Activated naive CD4-positive, alpha-beta T cell treated with anti-CD3 and anti-CD28 coated beads for 36 hours (primary cell): ENCODE measurements at regions not wholly inside any gene's neighbourhood (a gene's known extent, or its start where the extent isn't known, plus 50 kb on each side); places are given as distances from the start of the nearest gene placed in this dataset.

ENCODE experiments used
- CTCF ChIA-PET: fragments of 350-600 bp; sonication (Branson Sonifier 250); formaldehyde crosslinking; loops from one replicate; lab custom pipeline; 2021; ENCODE audit warnings: antibody characterized with exemption; lab: Charles Lee
- DNase-seq: peaks from one replicate; pipeline ENCODE4 v3.0.0-alpha.2; 2020
- H3K27ac Mint-ChIP-seq: one replicate; pipeline ENCODE4 v1.8.0; 2021; ENCODE audit warnings: mild to moderate bottlenecking, mixed read lengths
- H3K27me3 Mint-ChIP-seq: one replicate; pipeline ENCODE4 v1.8.0; 2021; ENCODE audit warnings: low read depth, mixed read lengths
- H3K36me3 Mint-ChIP-seq: one replicate; pipeline ENCODE4 v1.8.0; 2021; ENCODE audit warnings: low read depth, mixed read lengths
- H3K4me1 Mint-ChIP-seq: one replicate; pipeline ENCODE4 v1.8.0; 2021; ENCODE audit warnings: low read depth, mixed read lengths
- H3K4me3 Mint-ChIP-seq: one replicate; pipeline ENCODE4 v1.8.0; 2021; ENCODE audit warnings: mild to moderate bottlenecking, moderate library complexity, mixed read lengths
- H3K9me3 Mint-ChIP-seq: one replicate; pipeline ENCODE4 v1.8.0; 2021; ENCODE audit warnings: mixed read lengths
- intact Hi-C: fragments of 100-400 bp; cut with micrococcal nuclease; formaldehyde crosslinking; loops from one replicate; pipeline ENCODE4 v1.15.1; 2023

- intact Hi-C loops = no loop called here
- Mint-ChIP-seq H3K36me3 (no peaks in the 10 kb centered on the region), H3K9me3 (no peaks in the 10 kb centered on the region), H3K4me3 (no peak overlapping the region), H3K27ac (no peak overlapping the region), H3K27me3 (peaks cover 9% of the 10 kb centered on the region), H3K4me1 (no peaks in the 10 kb centered on the region)
- DNase-seq = no peak
- CTCF ChIA-PET = no interaction called here
These were observed 632.6 kb downstream of the PTPRU start for GRCh38 chr1:29868944-29869343.

- Mint-ChIP-seq H3K4me1 (no peaks in the 10 kb centered on the region), H3K4me3 (no peak overlapping the region), H3K36me3 (no peaks in the 10 kb centered on the region), H3K27ac (no peak overlapping the region), H3K27me3 (peaks cover 9% of the 10 kb centered on the region), H3K9me3 (no peaks in the 10 kb centered on the region)
- intact Hi-C loops = no loop called here
- no peak for DNase-seq
- CTCF ChIA-PET = no interaction called here
These were observed 631.8 kb downstream of the PTPRU start for GRCh38 chr1:29868096-29868495.

GRCh38 chr1:29865051-29865450, 628.7 kb downstream of the PTPRU start:
- H3K4me1 Mint-ChIP-seq = no peaks in the 10 kb centered on the region

GRCh38 chr1:29864431-29865022, 628.2 kb downstream of the PTPRU start:
- intact Hi-C loops = no loop called here
- Mint-ChIP-seq H3K4me3 (no peak overlapping the region), H3K9me3 (peaks cover 13% of the 10 kb centered on the region), H3K27ac (no peak overlapping the region), H3K27me3 (peaks cover 8% of the 10 kb centered on the region), H3K4me1 (no peaks in the 10 kb centered on the region), H3K36me3 (peaks cover 1% of the 10 kb centered on the region)
- no peak for DNase-seq
- CTCF ChIA-PET = no interaction called here

More at GRCh38 chr1:29865051-29865450, 628.7 kb downstream of the PTPRU start:
- Mint-ChIP-seq H3K9me3 (peaks cover 13% of the 10 kb centered on the region), H3K36me3 (peaks cover 1% of the 10 kb centered on the region), H3K27me3 (peaks cover 8% of the 10 kb centered on the region), H3K27ac (no peak overlapping the region), H3K4me3 (no peak overlapping the region)
- CTCF ChIA-PET = no interaction called here
- DNase-seq = no peak
- intact Hi-C loops = no loop called here

- H3K27me3 Mint-ChIP-seq = peaks cover 7% of the 10 kb centered on the region
- no peak overlapping the region for H3K4me3 Mint-ChIP-seq
- H3K27ac Mint-ChIP-seq = no peak overlapping the region
- H3K36me3 Mint-ChIP-seq = peaks cover 1% of the 10 kb centered on the region
- DNase-seq = no peak
- H3K4me1 Mint-ChIP-seq = no peaks in the 10 kb centered on the region
- CTCF ChIA-PET = no interaction called here
- H3K9me3 Mint-ChIP-seq = peaks cover 13% of the 10 kb centered on the region
- intact Hi-C loops = no loop called here
These were observed 625.6 kb downstream of the PTPRU start for GRCh38 chr1:29861922-29862321.

GRCh38 chr1:29861446-29861845, 625.1 kb downstream of the PTPRU start:
- H3K4me3 Mint-ChIP-seq = no peak overlapping the region
- CTCF ChIA-PET = no interaction called here
- peaks cover 4% of the 10 kb centered on the region for H3K27me3 Mint-ChIP-seq
- no peaks in the 10 kb centered on the region for H3K4me1 Mint-ChIP-seq
- DNase-seq = no peak
- intact Hi-C loops = no loop called here
- no peak overlapping the region for H3K27ac Mint-ChIP-seq
- peaks cover 13% of the 10 kb centered on the region for H3K9me3 Mint-ChIP-seq
- H3K36me3 Mint-ChIP-seq = peaks cover 1% of the 10 kb centered on the region

- CTCF ChIA-PET = no interaction called here
- intact Hi-C loops = no loop called here
- DNase-seq = no peak
- Mint-ChIP-seq H3K36me3 (peaks cover 1% of the 10 kb centered on the region), H3K27me3 (peaks cover 4% of the 10 kb centered on the region), H3K4me1 (no peaks in the 10 kb centered on the region), H3K9me3 (peaks cover 13% of the 10 kb centered on the region), H3K4me3 (no peak overlapping the region), H3K27ac (no peak overlapping the region)
These were observed 624.4 kb downstream of the PTPRU start for GRCh38 chr1:29860681-29861080.

GRCh38 chr1:29860056-29860455, 623.7 kb downstream of the PTPRU start:
- peaks cover 1% of the 10 kb centered on the region for H3K36me3 Mint-ChIP-seq
- CTCF ChIA-PET = no interaction called here
- DNase-seq = no peak
- intact Hi-C loops = no loop called here
- peaks cover 4% of the 10 kb centered on the region for H3K27me3 Mint-ChIP-seq
- no peak overlapping the region for H3K27ac Mint-ChIP-seq
- H3K9me3 Mint-ChIP-seq = peaks cover 13% of the 10 kb centered on the region
- H3K4me1 Mint-ChIP-seq = no peaks in the 10 kb centered on the region
- H3K4me3 Mint-ChIP-seq = no peak overlapping the region

- no peak overlapping the region for H3K27ac Mint-ChIP-seq
- CTCF ChIA-PET = no interaction called here
- intact Hi-C loops = no loop called here
- H3K36me3 Mint-ChIP-seq = peaks cover 1% of the 10 kb centered on the region
- no peak for DNase-seq
- no peaks in the 10 kb centered on the region for H3K4me1 Mint-ChIP-seq
- H3K9me3 Mint-ChIP-seq = peaks cover 13% of the 10 kb centered on the region
- no peak overlapping the region for H3K4me3 Mint-ChIP-seq
- peaks cover 4% of the 10 kb centered on the region for H3K27me3 Mint-ChIP-seq
These were observed 622.8 kb downstream of the PTPRU start for GRCh38 chr1:29859126-29859525.

GRCh38 chr1:29858646-29859045, 622.3 kb downstream of the PTPRU start:
- CTCF ChIA-PET = no interaction called here
- no peak overlapping the region for H3K27ac Mint-ChIP-seq
- H3K9me3 Mint-ChIP-seq = peaks cover 13% of the 10 kb centered on the region
- intact Hi-C loops = no loop called here
- no peak for DNase-seq
- peaks cover 4% of the 10 kb centered on the region for H3K27me3 Mint-ChIP-seq
- no peaks in the 10 kb centered on the region for H3K4me1 Mint-ChIP-seq
- no peak overlapping the region for H3K4me3 Mint-ChIP-seq
- H3K36me3 Mint-ChIP-seq = peaks cover 1% of the 10 kb centered on the region

GRCh38 chr1:29856340-29857114, 620.2 kb downstream of the PTPRU start:
- Mint-ChIP-seq H3K36me3 (peaks cover 1% of the 10 kb centered on the region), H3K4me1 (no peaks in the 10 kb centered on the region), H3K27ac (no peak overlapping the region), H3K9me3 (peaks cover 11% of the 10 kb centered on the region), H3K4me3 (no peak overlapping the region), H3K27me3 (peaks cover 6% of the 10 kb centered on the region)
- intact Hi-C loops = no loop called here
- CTCF ChIA-PET = interaction anchor here (0.8 kb wide), 1 partner anchor 281 kb away, joined by 3 read pairs; no protein-coding TSS in a partner anchor
- DNase-seq = no peak

- CTCF ChIA-PET = no interaction called here
- no peaks in the 10 kb centered on the region for H3K36me3 Mint-ChIP-seq
- no peak overlapping the region for H3K27ac Mint-ChIP-seq
These were observed 619.3 kb downstream of the PTPRU start for GRCh38 chr1:29855561-29856160.

More at GRCh38 chr1:29855561-29856160, 619.3 kb downstream of the PTPRU start:
- intact Hi-C loops = no loop called here
- Mint-ChIP-seq H3K4me1 (no peaks in the 10 kb centered on the region), H3K9me3 (peaks cover 2% of the 10 kb centered on the region), H3K27me3 (peaks cover 6% of the 10 kb centered on the region), H3K4me3 (no peak overlapping the region)
- DNase-seq = no peak
